Memory B cell (primary cell): ENCODE measurements at regions not wholly inside any gene's neighbourhood (a gene's known extent, or its start where the extent isn't known, plus 50 kb on each side); places are given as distances from the start of the nearest gene placed in this dataset.

Experiments used
- ATAC-seq: fragments of 150-1000 bp; cut with Tn5 transposase; 2 replicates; pipeline ENCODE4 v1.10.0; 2021; ENCODE audit warnings: low read depth, mild to moderate bottlenecking, moderate library complexity
- DNase-seq, 2 donors: peaks; one replicate each; pipeline ENCODE4 v3.0.0; 2022; ENCODE audit warnings: low spot score in 2 of 2
- H3K27ac Mint-ChIP-seq: one replicate; pipeline ENCODE4 v1.8.0; 2022; ENCODE audit warnings: mild to moderate bottlenecking, moderate library complexity, mixed read lengths
- H3K27me3 Mint-ChIP-seq: one replicate; pipeline ENCODE4 v1.8.0; 2022; ENCODE audit warnings: mixed read lengths
- H3K36me3 Mint-ChIP-seq: one replicate; pipeline ENCODE4 v1.8.0; 2022; ENCODE audit warnings: mild to moderate bottlenecking, mixed read lengths
- H3K4me1 Mint-ChIP-seq: one replicate; pipeline ENCODE4 v1.8.0; 2022; ENCODE audit warnings: mixed read lengths
- H3K4me3 Mint-ChIP-seq: one replicate; pipeline ENCODE4 v1.8.0; 2022; ENCODE audit warnings: mild to moderate bottlenecking, moderate library complexity, mixed read lengths
- H3K9me3 Mint-ChIP-seq: one replicate; pipeline ENCODE4 v1.8.0; 2022; ENCODE audit warnings: mixed read lengths

- peaks cover under 1% of the 10 kb centered on the region for H3K36me3 Mint-ChIP-seq
- H3K27me3 Mint-ChIP-seq: peaks cover 25% of the 10 kb centered on the region
- no peak for DNase-seq
- ATAC-seq: peak; percentile 38
- H3K9me3 Mint-ChIP-seq: peaks cover 4% of the 10 kb centered on the region
- peak overlapping the region; percentile 83 for H3K4me3 Mint-ChIP-seq
- H3K27ac Mint-ChIP-seq: peak overlapping the region; percentile 48
- peaks cover 11% of the 10 kb centered on the region for H3K4me1 Mint-ChIP-seq
Observed at GRCh38 chr5:88666761-88667495, 216.1 kb downstream of the MEF2C start.

- no peaks in the 10 kb centered on the region for H3K36me3 Mint-ChIP-seq
- ATAC-seq: no peak
- H3K27me3 Mint-ChIP-seq: peaks cover 30% of the 10 kb centered on the region
- no peak for DNase-seq
- no peak overlapping the region for H3K27ac Mint-ChIP-seq
- no peak overlapping the region for H3K4me3 Mint-ChIP-seq
- peaks cover 14% of the 10 kb centered on the region for H3K4me1 Mint-ChIP-seq
- peaks cover 4% of the 10 kb centered on the region for H3K9me3 Mint-ChIP-seq
Observed at GRCh38 chr5:88665750-88666215, 217.2 kb downstream of the MEF2C start.

GRCh38 chr5:88664645-88665044 is 218.3 kb downstream of the MEF2C start:
- Mint-ChIP-seq H3K4me3 (no peak overlapping the region), H3K9me3 (peaks cover 4% of the 10 kb centered on the region), H3K36me3 (no peaks in the 10 kb centered on the region), H3K4me1 (peaks cover 17% of the 10 kb centered on the region), H3K27me3 (peaks cover 30% of the 10 kb centered on the region), H3K27ac (no peak overlapping the region)
- no peak for DNase-seq
- ATAC-seq: no peak

- DNase-seq: no peak
- no peak for ATAC-seq
- Mint-ChIP-seq H3K27me3 (peaks cover 30% of the 10 kb centered on the region), H3K9me3 (peaks cover 4% of the 10 kb centered on the region), H3K4me1 (peaks cover 17% of the 10 kb centered on the region), H3K4me3 (no peak overlapping the region), H3K27ac (no peak overlapping the region), H3K36me3 (no peaks in the 10 kb centered on the region)
Observed at GRCh38 chr5:88663793-88664216, 219.2 kb downstream of the MEF2C start.

GRCh38 chr5:88662846-88663245 is 220.1 kb downstream of the MEF2C start:
- no peaks in the 10 kb centered on the region for H3K36me3 Mint-ChIP-seq
- H3K4me1 Mint-ChIP-seq: peaks cover 17% of the 10 kb centered on the region
- peaks cover 2% of the 10 kb centered on the region for H3K9me3 Mint-ChIP-seq
- H3K27ac Mint-ChIP-seq: no peak overlapping the region
- DNase-seq: no peak
- no peak overlapping the region for H3K4me3 Mint-ChIP-seq
- ATAC-seq: no peak
- H3K27me3 Mint-ChIP-seq: peaks cover 29% of the 10 kb centered on the region

GRCh38 chr5:88661806-88662207 is 221.2 kb downstream of the MEF2C start:
- ATAC-seq: no peak
- H3K9me3 Mint-ChIP-seq: peaks cover 2% of the 10 kb centered on the region
- H3K4me3 Mint-ChIP-seq: no peak overlapping the region

GRCh38 chr5:88660947-88661805 is 221.8 kb downstream of the MEF2C start:
- Mint-ChIP-seq H3K4me1 (peaks cover 6% of the 10 kb centered on the region), H3K27me3 (peaks cover 18% of the 10 kb centered on the region), H3K36me3 (no peaks in the 10 kb centered on the region), H3K27ac (peak overlapping the region; percentile 55), H3K9me3 (peaks cover 2% of the 10 kb centered on the region), H3K4me3 (peak overlapping the region; percentile 59)
- DNase-seq (no peak), ATAC-seq (peak; percentile 26)

More at GRCh38 chr5:88661806-88662207, 221.2 kb downstream of the MEF2C start:
- Mint-ChIP-seq H3K36me3 (no peaks in the 10 kb centered on the region), H3K27ac (no peak overlapping the region), H3K4me1 (peaks cover 10% of the 10 kb centered on the region), H3K27me3 (peaks cover 22% of the 10 kb centered on the region)
- no peak for DNase-seq

GRCh38 chr5:88660264-88660946 is 222.6 kb downstream of the MEF2C start:
- peak overlapping the region; percentile 73 for H3K27ac Mint-ChIP-seq
- H3K4me1 Mint-ChIP-seq: peaks cover 6% of the 10 kb centered on the region
- peaks cover 2% of the 10 kb centered on the region for H3K9me3 Mint-ChIP-seq
- peaks cover 18% of the 10 kb centered on the region for H3K27me3 Mint-ChIP-seq
- no peak overlapping the region for H3K4me3 Mint-ChIP-seq
- DNase-seq (peak in 1 of 2 donors; percentile 21), ATAC-seq (no peak)
- no peaks in the 10 kb centered on the region for H3K36me3 Mint-ChIP-seq

- Mint-ChIP-seq H3K27me3 (peaks cover 18% of the 10 kb centered on the region), H3K4me3 (peak overlapping the region; percentile 56), H3K4me1 (peaks cover 6% of the 10 kb centered on the region), H3K27ac (peak overlapping the region; percentile 73), H3K36me3 (no peaks in the 10 kb centered on the region), H3K9me3 (peaks cover 2% of the 10 kb centered on the region)
- ATAC-seq (peak; percentile 85), DNase-seq (peak in 1 of 2 donors; percentile 27)
Observed at GRCh38 chr5:88659529-88660263, 223.3 kb downstream of the MEF2C start.

- Mint-ChIP-seq H3K27ac (no peak overlapping the region), H3K27me3 (peaks cover 15% of the 10 kb centered on the region), H3K36me3 (no peaks in the 10 kb centered on the region), H3K9me3 (peaks cover 2% of the 10 kb centered on the region), H3K4me3 (no peak overlapping the region), H3K4me1 (peaks cover 6% of the 10 kb centered on the region)
- ATAC-seq: no peak
- DNase-seq: no peak
Observed at GRCh38 chr5:88658886-88659285, 224.1 kb downstream of the MEF2C start.

GRCh38 chr5:88657906-88658775 is 224.8 kb downstream of the MEF2C start:
- H3K27me3 Mint-ChIP-seq: peaks cover 11% of the 10 kb centered on the region
- H3K36me3 Mint-ChIP-seq: no peaks in the 10 kb centered on the region
- H3K27ac Mint-ChIP-seq: no peak overlapping the region
- DNase-seq (no peak), ATAC-seq (no peak)
- peaks cover 2% of the 10 kb centered on the region for H3K9me3 Mint-ChIP-seq
- peaks cover 6% of the 10 kb centered on the region for H3K4me1 Mint-ChIP-seq
- H3K4me3 Mint-ChIP-seq: no peak overlapping the region

GRCh38 chr5:88657136-88657535 is 225.8 kb downstream of the MEF2C start:
- Mint-ChIP-seq H3K27me3 (peaks cover 12% of the 10 kb centered on the region), H3K9me3 (no peaks in the 10 kb centered on the region), H3K27ac (no peak overlapping the region), H3K4me1 (peaks cover 6% of the 10 kb centered on the region), H3K36me3 (no peaks in the 10 kb centered on the region), H3K4me3 (no peak overlapping the region)
- no peak for DNase-seq
- no peak for ATAC-seq
